AG04450 (cell line): ENCODE measurements at regions not wholly inside any gene's neighbourhood (a gene's known extent, or its start where the extent isn't known, plus 50 kb on each side); places are given as distances from the start of the nearest gene placed in this dataset.

Experiments
- CTCF ChIA-PET: fragments of 300-600, 350-600 bp; formaldehyde crosslinking; extraction: SDS; loops from one replicate; lab custom pipeline; 2022; ENCODE audit warnings: antibody characterized with exemption, inconsistent platforms; lab: Charles Lee
- POLR2A ChIA-PET: fragments of 350-600 bp; formaldehyde crosslinking; extraction: SDS; loops from one replicate; lab custom pipeline; 2021; ENCODE audit warnings: antibody characterized with exemption, inconsistent platforms; lab: Yijun Ruan, JAX
- DNase-seq: peaks from one replicate; pipeline ENCODE4 v3.0.0-alpha.2; 2011; ENCODE audit warnings: low read depth, low spot score
- H3K27ac ChIP-seq: one replicate; pipeline ENCODE4 v1.5.1; 2012; ENCODE audit warnings: low read depth, low read length, control low read depth
- H3K27me3 ChIP-seq: one replicate; pipeline ENCODE4 v1.6.0; 2012; ENCODE audit warnings: low read length; ENCODE audit not compliant: control insufficient read depth, insufficient read depth
- H3K4me3 ChIP-seq: 2 replicates; pipeline ENCODE4 v1.5.1; 2011; ENCODE audit warnings: mild to moderate bottlenecking, low read depth, low read length, control low read depth
- H3K9me3 ChIP-seq: 2 replicates; pipeline ENCODE4 v1.5.1; 2012; ENCODE audit warnings: low read length; ENCODE audit not compliant: control insufficient read depth, insufficient read depth
- CTCF ChIP-seq: IDR thresholded peaks from 2 replicates; pipeline ENCODE4 v1.5.1; 2011; ENCODE audit warnings: low read depth, low read length, control low read depth, inconsistent platforms

- no peak overlapping the region for H3K4me3 ChIP-seq
- DNase-seq = no peak
- ChIA-PET CTCF (interaction anchor here (2.1 kb wide), 1 partner anchor 8 kb away, joined by 14 read pairs; no protein-coding TSS in a partner anchor), POLR2A (no interaction called here)
- H3K27me3 ChIP-seq = peaks cover 10% of the 10 kb centered on the region
- no peaks in the 10 kb centered on the region; the same call in 1 of the 2 replicates for H3K9me3 ChIP-seq
- no peak for TF ChIP-seq CTCF
- H3K27ac ChIP-seq = no peak overlapping the region
These were observed 89.5 kb downstream of the RTP5 start for GRCh38 chr2:241958818-241959545.

- DNase-seq = no peak
These were observed 90.3 kb downstream of the RTP5 start for GRCh38 chr2:241959751-241960269.

GRCh38 chr2:241961454-241961853 is 91.9 kb downstream of the RTP5 start:
- no peak for DNase-seq
- Histone ChIP-seq H3K9me3 (no peaks in the 10 kb centered on the region; the same call in 1 of the 2 replicates), H3K27ac (no peak overlapping the region), H3K27me3 (peaks cover 8% of the 10 kb centered on the region), H3K4me3 (no peak overlapping the region)
- ChIA-PET POLR2A (no interaction called here), CTCF (interaction anchor here (1.5 kb wide), 1 partner anchor 11 kb away, joined by 8 read pairs; no protein-coding TSS in a partner anchor)
- TF ChIP-seq CTCF = no peak

More at GRCh38 chr2:241959751-241960269, 90.3 kb downstream of the RTP5 start:
- Histone ChIP-seq H3K27ac (no peak overlapping the region), H3K4me3 (no peak overlapping the region), H3K27me3 (peaks cover 8% of the 10 kb centered on the region), H3K9me3 (no peaks in the 10 kb centered on the region; the same call in 1 of the 2 replicates)
- POLR2A ChIA-PET = no interaction called here
- no peak for TF ChIP-seq CTCF
- CTCF ChIA-PET = interaction anchor here (2.1 kb wide), 1 partner anchor 9 kb away, joined by 14 read pairs; no protein-coding TSS in a partner anchor

- Histone ChIP-seq H3K27ac (no peak overlapping the region), H3K27me3 (peaks cover 6% of the 10 kb centered on the region), H3K4me3 (no peak overlapping the region), H3K9me3 (no peaks in the 10 kb centered on the region; the same call in 1 of the 2 replicates)
- no peak for TF ChIP-seq CTCF
- POLR2A ChIA-PET = no interaction called here
- CTCF ChIA-PET = interaction anchor here (3.2 kb wide), 1 partner anchor 13 kb away, joined by 10 read pairs; no protein-coding TSS in a partner anchor
- no peak for DNase-seq
These were observed 94.6 kb downstream of the RTP5 start for GRCh38 chr2:241964133-241964532.
